ENCODE measurements at regions not wholly inside any gene's neighbourhood (a gene's known extent, or its start where the extent isn't known, plus 50 kb on each side); places are given as distances from the start of the nearest gene placed in this dataset.
A peak's percentile ranks its signal among the peaks of the same experiment; 100 is the strongest.
"Not testable (repeated sequence)": the region's sequence is repeated elsewhere in the genome, so short reads cannot be mapped to it uniquely, and the experiment has no call there.

DNA sequence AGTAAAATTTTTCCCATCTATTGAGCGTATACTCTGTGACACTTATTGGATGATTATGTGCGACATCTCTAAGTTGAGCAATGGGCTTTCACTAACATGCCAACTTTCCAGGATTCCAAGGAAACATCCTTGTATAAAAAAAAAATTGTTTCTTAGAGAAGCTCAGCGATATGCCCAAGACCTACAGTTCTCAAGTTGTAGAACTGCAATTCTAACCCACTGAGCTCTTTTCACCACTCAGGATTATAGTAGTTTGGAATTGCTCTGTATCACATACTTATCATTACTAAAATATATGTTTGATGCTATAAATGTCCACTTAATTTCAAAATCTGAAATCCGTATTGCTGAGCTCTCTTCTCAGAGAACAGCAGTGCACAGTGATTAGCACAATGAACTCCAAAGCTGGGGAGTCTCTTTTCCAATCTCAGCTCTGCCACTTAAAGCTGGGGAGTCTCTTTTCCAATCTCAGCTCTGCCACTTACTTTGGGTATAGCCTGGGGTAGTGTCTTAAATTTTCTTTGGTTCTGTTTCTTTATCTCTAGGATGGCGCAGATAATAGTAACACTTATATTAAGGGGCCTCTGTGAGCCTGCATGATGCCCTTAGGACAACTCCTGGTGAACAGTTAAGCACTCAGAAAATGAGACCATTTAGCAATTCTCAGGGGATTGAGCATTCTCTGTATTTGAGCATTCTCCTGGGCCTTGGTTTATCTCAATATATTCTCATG lies 1722.2 kb upstream of the AGA start:
- no peak overlapping the region for H3K4me3 ChIP-seq (replicated peaks; ENCODE audit: low read depth, low read length)

DNA sequence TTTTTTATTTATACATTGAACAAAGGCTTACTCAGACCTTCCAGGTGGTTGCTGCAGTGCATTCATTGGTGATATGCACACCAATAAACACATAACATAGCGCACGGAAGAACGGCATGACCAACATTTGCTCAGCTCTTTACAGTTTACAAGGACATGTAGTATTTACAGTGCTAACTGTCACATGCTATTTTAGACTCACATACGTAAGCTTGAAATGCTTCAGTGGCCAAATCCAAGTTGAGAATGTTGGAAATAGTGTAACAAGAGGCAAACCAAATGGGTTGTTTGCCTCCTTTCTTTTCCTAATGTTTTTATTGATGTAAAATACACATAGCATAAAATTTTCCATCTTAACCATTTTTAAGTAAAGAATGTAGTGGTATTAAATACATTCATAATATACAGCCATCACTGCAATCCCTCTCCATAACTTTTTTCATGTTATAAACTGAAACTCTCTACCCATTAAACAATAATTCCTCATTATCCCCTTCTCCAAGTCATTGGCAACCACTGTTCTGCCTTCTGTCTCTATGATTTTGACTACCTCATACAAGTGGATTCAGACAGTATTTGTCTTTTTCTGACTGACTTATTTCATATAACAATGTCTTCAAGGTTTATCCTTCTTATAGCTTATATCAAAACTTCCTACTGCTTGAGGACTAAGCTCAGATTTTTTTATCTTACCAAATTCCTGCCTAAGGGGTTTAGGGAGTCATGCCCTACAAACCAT lies 1722.9 kb upstream of the AGA start:
- no peak overlapping the region for H3K4me3 ChIP-seq (replicated peaks; ENCODE audit: low read depth, low read length)
- no peak for DNase-seq (ENCODE audit: low read depth)
- TF ChIP-seq, protein P1, sequence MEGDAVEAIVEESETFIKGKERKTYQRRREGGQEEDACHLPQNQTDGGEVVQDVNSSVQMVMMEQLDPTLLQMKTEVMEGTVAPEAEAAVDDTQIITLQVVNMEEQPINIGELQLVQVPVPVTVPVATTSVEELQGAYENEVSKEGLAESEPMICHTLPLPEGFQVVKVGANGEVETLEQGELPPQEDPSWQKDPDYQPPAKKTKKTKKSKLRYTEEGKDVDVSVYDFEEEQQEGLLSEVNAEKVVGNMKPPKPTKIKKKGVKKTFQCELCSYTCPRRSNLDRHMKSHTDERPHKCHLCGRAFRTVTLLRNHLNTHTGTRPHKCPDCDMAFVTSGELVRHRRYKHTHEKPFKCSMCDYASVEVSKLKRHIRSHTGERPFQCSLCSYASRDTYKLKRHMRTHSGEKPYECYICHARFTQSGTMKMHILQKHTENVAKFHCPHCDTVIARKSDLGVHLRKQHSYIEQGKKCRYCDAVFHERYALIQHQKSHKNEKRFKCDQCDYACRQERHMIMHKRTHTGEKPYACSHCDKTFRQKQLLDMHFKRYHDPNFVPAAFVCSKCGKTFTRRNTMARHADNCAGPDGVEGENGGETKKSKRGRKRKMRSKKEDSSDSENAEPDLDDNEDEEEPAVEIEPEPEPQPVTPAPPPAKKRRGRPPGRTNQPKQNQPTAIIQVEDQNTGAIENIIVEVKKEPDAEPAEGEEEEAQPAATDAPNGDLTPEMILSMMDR (IDR thresholded peaks at IDR 0.05; ENCODE audit: low read length, missing control alignments): no peak

More for the DNA sequence above, 1722.2 kb upstream of the AGA start:
- TF ChIP-seq, protein P1 (IDR thresholded peaks at IDR 0.05; ENCODE audit: low read length, missing control alignments): no peak
- DNase-seq (ENCODE audit: low read depth): no peak

DNA sequence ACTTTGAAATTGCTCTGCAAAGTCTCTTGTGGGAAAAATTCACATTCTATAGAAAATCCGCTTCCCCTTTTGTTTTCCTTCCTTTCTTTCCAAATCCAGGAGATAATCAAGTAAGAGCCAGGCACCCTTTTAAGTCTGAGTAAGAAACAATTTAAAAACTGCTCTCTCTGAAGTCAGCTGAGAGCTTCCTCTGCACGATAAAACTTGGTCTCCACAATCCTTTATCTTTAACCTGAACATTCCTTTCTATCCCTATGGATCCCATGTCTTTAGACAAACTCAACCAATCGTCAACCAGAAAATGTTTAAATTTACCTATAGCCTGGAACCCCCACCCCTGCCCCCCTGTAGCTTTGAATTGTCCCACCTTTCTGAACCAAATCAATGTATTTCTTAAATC lies 1723.6 kb upstream of the AGA start:
- TF ChIP-seq, protein P1 (IDR thresholded peaks at IDR 0.05; ENCODE audit: low read length, missing control alignments): no peak
- DNase-seq (ENCODE audit: low read depth): no peak
- no peak overlapping the region for H3K4me3 ChIP-seq (replicated peaks; ENCODE audit: low read depth, low read length)

DNA sequence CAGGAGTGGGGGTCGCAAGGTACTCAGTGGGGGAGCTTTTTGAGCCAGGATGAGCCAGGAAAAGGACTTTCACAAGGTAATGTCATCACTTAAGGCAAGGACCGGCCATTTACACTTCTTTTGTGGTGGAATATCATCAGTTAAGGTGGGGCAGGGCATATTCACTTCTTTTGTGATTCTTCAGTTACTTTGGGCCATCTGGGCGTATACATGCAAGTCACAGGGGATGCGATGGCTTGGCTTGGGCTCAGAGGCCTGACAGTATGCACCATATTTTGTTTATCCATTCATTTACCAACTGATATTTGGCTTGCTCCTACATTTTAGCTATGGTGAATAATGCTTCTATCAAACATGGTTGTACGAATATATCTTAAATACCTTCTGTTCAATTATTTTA lies 1728.1 kb upstream of the AGA start:
- H3K4me3 ChIP-seq (replicated peaks; ENCODE audit: low read depth, low read length); DNase-seq (ENCODE audit: low read depth): not testable (repeated sequence)

DNA sequence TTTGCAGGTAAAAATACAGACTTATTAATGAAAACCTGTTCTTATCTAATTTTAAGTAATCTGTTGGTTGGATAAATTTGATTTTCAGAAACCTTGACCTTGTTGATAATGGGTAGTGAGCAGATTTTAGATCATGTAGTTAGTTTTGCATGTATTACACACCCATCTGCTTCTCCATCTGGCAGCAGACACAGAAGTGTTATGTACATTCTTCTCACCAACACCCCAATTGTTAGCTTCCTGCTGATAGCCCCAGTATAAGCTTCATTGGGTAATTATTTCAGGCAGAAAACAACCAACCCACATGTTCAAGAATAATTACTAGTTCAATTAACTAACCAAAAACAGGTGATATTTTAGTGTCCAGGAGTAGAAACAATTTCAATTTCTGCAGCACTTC lies 1740.5 kb upstream of the AGA start:
- TF ChIP-seq, protein P1 (IDR thresholded peaks at IDR 0.05; ENCODE audit: low read length, missing control alignments): no peak
- DNase-seq (ENCODE audit: low read depth): no peak
- H3K4me3 ChIP-seq (replicated peaks; ENCODE audit: low read depth, low read length): no peak overlapping the region

DNA sequence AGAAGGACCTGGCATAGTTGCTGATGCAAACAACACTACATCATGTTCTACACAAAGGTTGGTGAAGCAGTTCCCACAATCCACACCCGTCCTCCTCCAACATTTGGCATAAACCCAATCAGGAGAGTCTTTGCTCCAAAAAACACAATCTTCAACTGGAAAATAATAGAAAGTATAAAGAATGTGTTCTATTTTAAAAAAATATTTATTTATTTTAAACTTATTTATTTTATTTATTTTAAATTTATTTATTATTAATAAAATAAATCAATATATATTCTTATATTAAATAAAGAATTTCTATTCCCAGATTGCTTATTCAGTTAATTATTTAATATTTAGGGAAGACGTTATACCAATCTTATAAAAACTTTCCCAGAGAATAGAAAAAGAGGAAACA lies 1753.7 kb upstream of the AGA start:
- no peak overlapping the region for H3K4me3 ChIP-seq (replicated peaks; ENCODE audit: low read depth, low read length)
- TF ChIP-seq, protein P1 (IDR thresholded peaks at IDR 0.05; ENCODE audit: low read length, missing control alignments): no peak
- no peak for DNase-seq (ENCODE audit: low read depth)

DNA sequence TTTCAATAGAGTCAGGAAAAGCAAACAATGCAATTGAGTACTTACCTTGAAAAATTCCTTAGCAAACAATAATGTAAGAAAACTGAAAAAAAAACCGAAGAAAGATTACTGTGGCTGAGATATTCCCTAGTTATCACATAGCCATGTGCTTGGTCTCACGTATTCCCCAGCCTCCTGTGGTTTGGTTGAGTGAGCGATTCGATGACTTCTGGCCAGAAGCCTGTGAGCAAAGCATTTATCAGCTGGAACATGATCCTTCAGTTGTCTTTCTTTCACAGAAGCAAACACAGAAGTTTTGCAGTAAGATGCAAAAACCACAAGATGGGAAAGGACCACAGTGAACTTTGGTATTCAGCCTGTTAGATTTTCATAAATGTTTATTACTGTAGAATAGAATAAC lies 1754.3 kb upstream of the AGA start:
- DNase-seq (ENCODE audit: low read depth): peak; percentile 0

More for the DNA sequence above, 1754.3 kb upstream of the AGA start:
- TF ChIP-seq, protein P1 (IDR thresholded peaks at IDR 0.05; ENCODE audit: low read length, missing control alignments): no peak
- H3K4me3 ChIP-seq (replicated peaks; ENCODE audit: low read depth, low read length): no peak overlapping the region
